NCI-H460 (cell line): ENCODE measurements at regions not wholly inside any gene's neighbourhood (a gene's known extent, or its start where the extent isn't known, plus 50 kb on each side); places are given as distances from the start of the nearest gene placed in this dataset.
"Not testable (repeated sequence)": the region's sequence is repeated elsewhere in the genome, so short reads cannot be mapped to it uniquely, and the experiment has no call there.

ENCODE experiments used
- DNase-seq: peaks from one replicate; pipeline ENCODE4 v3.0.0-alpha.2; 2016; ENCODE audit warnings: low read depth; ENCODE audit errors: extremely low read depth

- DNase-seq, result no peak
These were observed 657.0 kb upstream of the SYT4 start for GRCh38 chr18:43934322-43934721.

GRCh38 chr18:43934781-43935471 is 657.6 kb upstream of the SYT4 start:
- no peak for DNase-seq

GRCh38 chr18:43936176-43936575 is 658.9 kb upstream of the SYT4 start:
- DNase-seq, result no peak

DNA sequence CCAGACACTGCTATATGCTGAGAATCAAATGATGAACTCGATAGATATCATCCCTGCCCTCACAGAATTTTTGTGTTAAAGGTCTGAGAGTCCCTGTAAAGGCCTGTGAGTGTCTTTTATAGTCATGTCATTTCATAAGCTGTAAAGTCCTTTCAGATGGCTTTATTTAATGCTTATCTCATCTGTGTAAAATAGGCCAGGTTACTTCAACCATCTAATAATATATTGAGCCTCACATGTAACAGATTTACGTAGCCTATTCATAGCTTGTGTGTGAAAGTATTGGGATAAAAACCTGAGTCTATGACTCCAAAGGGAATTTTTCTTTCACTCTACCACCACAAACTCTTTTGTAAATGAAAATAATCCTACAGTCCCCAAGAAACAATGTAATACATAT is 672.0 kb upstream of the SYT4 start:
- DNase-seq, result no peak

DNA sequence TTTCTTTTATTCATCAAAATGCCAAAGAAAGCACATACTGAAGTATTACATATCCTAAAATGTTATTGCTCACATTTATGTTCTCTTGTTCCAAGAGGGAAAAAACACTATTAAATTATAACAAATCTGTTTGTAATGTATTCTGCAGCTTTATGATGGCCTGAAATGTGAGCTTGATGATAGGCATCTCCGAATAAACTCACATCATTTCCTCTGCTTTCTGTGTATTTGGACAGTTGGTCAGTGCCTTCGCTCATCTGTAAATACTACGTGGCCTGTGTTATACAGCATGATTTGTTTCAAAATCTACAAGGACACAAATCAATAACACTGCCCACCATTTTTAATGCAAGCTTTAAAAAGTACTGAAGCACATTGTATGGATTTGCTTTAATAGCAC is 672.8 kb upstream of the SYT4 start:
- no peak for DNase-seq

- DNase-seq, result no peak
These were observed 675.1 kb upstream of the SYT4 start for GRCh38 chr18:43952398-43952797.

- no peak for DNase-seq
These were observed 684.4 kb upstream of the SYT4 start for GRCh38 chr18:43961722-43962121.

- DNase-seq, result no peak
These were observed 687.4 kb upstream of the SYT4 start for GRCh38 chr18:43964666-43965065.

DNA sequence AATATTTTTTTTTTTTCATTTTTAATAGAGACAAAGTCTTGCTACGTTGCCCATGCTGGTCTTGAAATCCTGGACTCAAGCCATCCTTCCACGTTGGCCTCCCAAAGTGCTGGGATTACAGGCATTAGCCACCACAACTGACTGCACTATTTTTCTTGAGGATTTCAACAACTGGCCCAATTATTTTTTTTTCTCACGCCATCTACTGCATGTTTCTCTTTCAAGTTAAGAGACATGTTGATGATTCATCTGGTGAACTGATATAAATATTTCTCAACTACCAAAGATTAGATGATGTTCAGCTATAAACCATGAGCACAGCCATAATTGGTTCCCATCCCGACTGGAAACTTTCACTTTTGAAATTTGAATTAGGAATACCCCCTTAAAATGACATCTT is 688.4 kb upstream of the SYT4 start:
- DNase-seq, result no peak

DNA sequence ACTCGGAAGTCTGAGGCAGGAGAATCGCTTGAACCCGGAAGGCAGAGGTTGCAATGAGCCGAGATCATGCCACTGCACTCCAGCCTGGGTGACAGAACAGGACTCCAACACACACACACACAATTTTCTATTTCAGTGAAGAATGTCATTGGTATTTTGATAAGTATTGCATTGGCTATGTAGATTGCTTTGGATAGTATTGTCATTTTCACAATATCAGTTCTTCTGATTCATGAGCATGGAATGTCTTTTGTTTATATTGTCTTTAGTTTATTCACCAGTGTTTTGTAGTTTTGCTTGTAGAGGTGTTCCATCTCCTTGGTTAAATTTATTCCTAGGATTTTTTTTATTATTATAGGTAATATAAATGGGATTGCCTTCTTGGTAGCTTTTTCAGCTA is 693.4 kb upstream of the SYT4 start:
- no peak for DNase-seq

DNA sequence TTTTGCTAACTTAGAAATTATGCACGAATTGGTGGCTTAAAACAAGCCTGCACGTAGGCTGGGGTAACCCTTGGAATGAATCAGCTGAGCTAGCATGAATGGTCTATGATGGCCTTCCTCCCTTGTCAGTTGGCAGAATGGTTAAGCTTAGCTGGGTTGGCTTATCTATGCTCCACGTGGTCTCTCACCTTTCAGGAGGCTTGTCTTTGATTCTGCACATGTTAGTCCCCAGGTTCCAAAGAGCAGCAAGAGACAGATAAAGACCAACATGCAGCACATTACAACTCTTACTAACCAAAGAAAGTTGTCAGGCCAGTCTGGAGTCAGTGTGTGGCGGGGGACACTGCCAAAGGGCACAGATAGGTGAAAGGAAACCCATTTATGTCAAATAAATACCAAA is 700.9 kb upstream of the SYT4 start:
- DNase-seq, result no peak

GRCh38 chr18:43982582-43982981 is 698.1 kb upstream of the SETBP1 start:
- no peak for DNase-seq

- not testable (repeated sequence) for DNase-seq
These were observed 693.6 kb upstream of the SETBP1 start for GRCh38 chr18:43987061-43987460.

GRCh38 chr18:43992741-43993140 is 687.9 kb upstream of the SETBP1 start:
- no peak for DNase-seq

GRCh38 chr18:43994381-43994780 is 686.3 kb upstream of the SETBP1 start:
- DNase-seq, result no peak

DNA sequence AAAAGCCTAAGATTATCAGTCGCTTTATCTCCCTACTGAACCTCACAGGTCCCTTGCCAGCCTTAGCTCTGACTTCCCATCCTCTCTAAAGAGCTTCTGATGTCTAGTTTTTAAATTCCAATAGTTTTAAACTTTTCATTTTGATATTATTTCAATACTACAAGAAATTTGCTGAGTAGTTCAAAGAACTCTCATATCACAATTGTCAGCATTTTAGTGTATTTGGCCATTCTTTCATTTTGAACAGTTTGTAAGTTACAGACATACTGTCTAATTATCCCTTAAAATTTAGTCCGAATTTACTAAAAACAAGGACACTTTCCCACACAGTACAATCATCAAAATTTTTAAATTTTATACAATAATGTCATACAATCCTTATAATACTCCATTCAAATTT is 666.8 kb upstream of the SETBP1 start:
- DNase-seq, result no peak

GRCh38 chr18:44025421-44025820 is 655.3 kb upstream of the SETBP1 start:
- DNase-seq, result no peak

DNA sequence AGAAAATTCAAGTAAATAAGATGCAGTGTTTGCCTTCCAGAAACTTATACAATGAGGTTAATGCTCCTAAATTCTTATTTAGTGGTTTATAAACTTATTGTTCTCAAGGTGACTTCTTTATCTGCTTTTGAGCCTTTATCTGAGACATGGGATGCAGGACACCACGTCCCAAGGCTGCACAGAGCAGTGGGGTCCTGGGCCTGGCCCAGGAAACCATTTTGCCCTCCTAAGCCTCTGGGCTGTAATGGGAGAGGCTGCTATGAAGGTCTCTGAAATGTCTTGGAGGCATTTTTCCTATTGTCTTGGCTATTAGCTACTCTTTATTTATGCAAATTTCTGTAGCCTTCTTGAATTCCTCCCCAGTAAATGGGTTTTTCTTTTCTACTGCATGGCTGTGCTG is 652.6 kb upstream of the SETBP1 start:
- DNase-seq, result no peak

DNA sequence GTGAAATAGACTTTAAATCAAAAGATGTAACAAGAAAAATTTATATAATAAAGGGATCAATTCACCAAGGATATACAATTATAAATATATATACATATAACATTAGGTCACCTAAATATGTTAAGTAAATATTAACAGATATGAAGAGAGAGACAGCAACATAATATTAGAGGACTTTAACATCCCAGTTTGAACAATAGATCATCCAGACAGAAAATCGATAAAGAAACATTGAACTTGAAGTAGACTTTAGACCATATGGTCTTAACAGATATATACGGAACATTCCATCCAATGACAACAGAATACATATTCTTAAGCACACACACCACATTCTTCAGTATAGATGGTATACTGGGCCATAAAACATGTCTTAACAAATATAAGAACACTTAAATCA is 649.6 kb upstream of the SETBP1 start:
- no peak for DNase-seq

- no peak for DNase-seq
These were observed 647.5 kb upstream of the SETBP1 start for GRCh38 chr18:44033144-44033701.

DNA sequence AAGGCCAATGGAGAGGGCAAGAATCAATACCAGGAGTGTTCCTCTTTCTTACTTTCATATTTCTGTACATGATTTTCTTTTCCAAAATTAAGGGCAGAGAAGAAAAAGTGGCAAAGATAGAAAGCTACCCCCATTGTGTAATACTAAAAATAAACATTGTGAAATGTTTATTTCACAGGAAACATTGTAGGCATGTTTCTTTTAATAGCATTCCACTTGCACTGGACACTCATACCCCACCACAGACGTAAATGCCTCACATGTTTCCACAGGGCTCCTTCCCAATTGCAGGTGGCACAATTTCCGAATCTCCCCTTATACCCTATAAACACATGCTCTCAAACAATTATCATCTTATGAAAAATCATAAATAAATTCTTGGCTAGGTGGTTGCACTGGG is 645.1 kb upstream of the SETBP1 start:
- DNase-seq, result no peak

DNA sequence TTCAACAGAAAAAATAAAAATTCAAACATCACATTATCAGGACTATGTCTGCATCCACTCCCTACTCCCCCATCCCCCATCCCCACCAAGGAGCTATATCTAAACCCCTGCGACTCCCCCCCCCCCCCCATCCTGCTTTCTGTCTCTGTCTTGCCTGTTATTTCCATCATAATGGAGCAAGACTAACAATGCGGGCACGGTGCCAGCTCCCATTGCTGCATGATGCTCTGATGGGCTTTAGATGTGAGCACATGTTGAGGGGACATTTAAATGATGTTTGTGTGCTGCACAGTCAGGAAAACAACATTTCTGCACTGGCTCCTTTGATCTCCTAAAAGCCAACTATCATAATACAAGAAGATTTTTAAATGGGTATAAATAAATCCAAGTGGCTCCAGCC is 644.2 kb upstream of the SETBP1 start:
- no peak for DNase-seq

DNA sequence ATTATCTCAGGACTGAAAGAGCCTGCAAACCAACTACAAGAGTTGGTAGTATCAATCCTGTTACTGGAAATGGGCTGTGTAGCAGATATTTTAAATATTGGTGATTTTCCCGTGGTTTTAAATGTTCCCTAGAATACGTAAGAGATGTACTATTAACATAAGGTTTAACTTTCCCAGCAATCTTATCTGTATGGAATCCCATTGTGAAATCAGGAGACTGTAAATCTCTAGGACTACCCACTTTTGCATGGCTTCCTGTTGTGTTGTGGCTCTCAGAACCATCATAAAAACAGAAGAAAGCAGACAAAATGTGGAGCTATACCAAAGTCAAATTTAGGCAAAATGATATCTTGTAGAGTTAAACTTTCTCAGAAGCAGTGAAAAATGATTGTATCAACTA is 641.5 kb upstream of the SETBP1 start:
- DNase-seq, result no peak
